ENCODE measurements at regions not wholly inside any gene's neighbourhood (a gene's known extent, or its start where the extent isn't known, plus 50 kb on each side); places are given as distances from the start of the nearest gene placed in this dataset.
"Not testable (repeated sequence)": the region's sequence is repeated elsewhere in the genome, so short reads cannot be mapped to it uniquely, and the experiment has no call there.

- H3K36me3 ChIP-seq (ENCODE audit: low read depth, low read length); DNase-seq; BruUV-seq (replicated peaks); H3K79me2 ChIP-seq (ENCODE audit: low read length); intact Hi-C loops (cut with micrococcal nuclease); H2AFZ ChIP-seq (ENCODE audit: low read length); POLR2A ChIA-PET (ENCODE audit: unreplicated experiment); H3F3A ChIP-seq (ENCODE audit: low read length, unreplicated experiment); H3K9ac ChIP-seq (ENCODE audit: low read length); H3K27ac ChIP-seq (ENCODE audit: low read length); H4K20me1 ChIP-seq (ENCODE audit: low read length); H3K9me3 ChIP-seq (ENCODE audit: low read length); CTCF ChIA-PET; H3K4me1 ChIP-seq (ENCODE audit: insufficient read depth, low read length); ATAC-seq; H3K27me3 ChIP-seq (ENCODE audit: low read length); H3K4me2 ChIP-seq (ENCODE audit: low read length); H3K9me2 ChIP-seq (replicated peaks; ENCODE audit: low read length); H3K4me3 ChIP-seq (ENCODE audit: low read length): not testable (repeated sequence)
Measured at GRCh38 chr1:145191272-145191675, 50.7 kb downstream of the PPIAL4D start.

- DNase-seq; H3K27ac ChIP-seq (ENCODE audit: low read length); H3K79me2 ChIP-seq (ENCODE audit: low read length); H3K27me3 ChIP-seq (ENCODE audit: low read length); intact Hi-C loops (cut with micrococcal nuclease); H3K4me1 ChIP-seq (ENCODE audit: insufficient read depth, low read length); H3K9me2 ChIP-seq (replicated peaks; ENCODE audit: low read length); H3K4me3 ChIP-seq (ENCODE audit: low read length); H3K36me3 ChIP-seq (ENCODE audit: low read depth, low read length); H3K9ac ChIP-seq (ENCODE audit: low read length); CTCF ChIA-PET; H3K9me3 ChIP-seq (ENCODE audit: low read length); H4K20me1 ChIP-seq (ENCODE audit: low read length); POLR2A ChIA-PET (ENCODE audit: unreplicated experiment); ATAC-seq; H2AFZ ChIP-seq (ENCODE audit: low read length); BruUV-seq (replicated peaks); H3F3A ChIP-seq (ENCODE audit: low read length, unreplicated experiment); H3K4me2 ChIP-seq (ENCODE audit: low read length): not testable (repeated sequence)
Measured at GRCh38 chr1:145189543-145190030, 52.4 kb downstream of the PPIAL4D start.

DNA sequence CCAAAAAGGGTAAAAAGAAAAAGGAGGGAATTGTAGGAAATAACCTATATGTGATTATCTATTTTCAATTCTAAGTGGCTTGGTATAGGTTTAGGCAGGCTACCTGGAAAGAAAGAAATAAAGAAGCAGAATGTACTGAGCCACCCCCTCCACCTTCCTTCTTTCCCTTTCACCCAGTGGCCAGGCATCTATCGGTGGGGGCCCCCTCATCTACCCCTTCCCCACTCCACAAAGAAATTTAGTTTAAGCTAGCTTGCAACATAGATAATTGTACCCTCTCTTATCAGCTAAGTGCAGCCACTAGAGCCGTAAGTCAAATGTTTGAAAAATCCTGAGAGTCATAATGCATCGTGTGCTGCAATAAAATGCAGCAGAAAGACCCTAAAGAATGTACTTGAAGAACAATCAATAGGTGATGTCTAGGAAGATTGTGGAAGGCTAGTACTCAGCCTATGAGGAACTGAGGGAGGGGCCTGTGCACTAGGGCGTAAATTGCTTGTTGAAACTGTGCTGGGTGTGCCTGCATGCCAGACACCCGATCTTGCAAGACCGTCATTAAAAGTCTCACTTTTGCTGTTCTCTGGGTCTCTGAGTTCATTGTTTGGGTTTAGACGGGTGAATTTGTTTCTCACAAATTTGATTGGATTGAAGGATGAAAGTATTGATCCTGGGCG lies 53.0 kb downstream of the PPIAL4D start:
- H3K4me3 ChIP-seq (ENCODE audit: low read length); H3K9me3 ChIP-seq (ENCODE audit: low read length); CTCF ChIA-PET; H3K27me3 ChIP-seq (ENCODE audit: low read length); H3K27ac ChIP-seq (ENCODE audit: low read length); H3K9me2 ChIP-seq (replicated peaks; ENCODE audit: low read length); H3K4me2 ChIP-seq (ENCODE audit: low read length); H3K4me1 ChIP-seq (ENCODE audit: insufficient read depth, low read length); H2AFZ ChIP-seq (ENCODE audit: low read length); H3K9ac ChIP-seq (ENCODE audit: low read length); H3K36me3 ChIP-seq (ENCODE audit: low read depth, low read length); BruUV-seq (replicated peaks); ATAC-seq; H4K20me1 ChIP-seq (ENCODE audit: low read length); DNase-seq; H3K79me2 ChIP-seq (ENCODE audit: low read length); POLR2A ChIA-PET (ENCODE audit: unreplicated experiment); intact Hi-C loops (cut with micrococcal nuclease); H3F3A ChIP-seq (ENCODE audit: low read length, unreplicated experiment): not testable (repeated sequence)

DNA sequence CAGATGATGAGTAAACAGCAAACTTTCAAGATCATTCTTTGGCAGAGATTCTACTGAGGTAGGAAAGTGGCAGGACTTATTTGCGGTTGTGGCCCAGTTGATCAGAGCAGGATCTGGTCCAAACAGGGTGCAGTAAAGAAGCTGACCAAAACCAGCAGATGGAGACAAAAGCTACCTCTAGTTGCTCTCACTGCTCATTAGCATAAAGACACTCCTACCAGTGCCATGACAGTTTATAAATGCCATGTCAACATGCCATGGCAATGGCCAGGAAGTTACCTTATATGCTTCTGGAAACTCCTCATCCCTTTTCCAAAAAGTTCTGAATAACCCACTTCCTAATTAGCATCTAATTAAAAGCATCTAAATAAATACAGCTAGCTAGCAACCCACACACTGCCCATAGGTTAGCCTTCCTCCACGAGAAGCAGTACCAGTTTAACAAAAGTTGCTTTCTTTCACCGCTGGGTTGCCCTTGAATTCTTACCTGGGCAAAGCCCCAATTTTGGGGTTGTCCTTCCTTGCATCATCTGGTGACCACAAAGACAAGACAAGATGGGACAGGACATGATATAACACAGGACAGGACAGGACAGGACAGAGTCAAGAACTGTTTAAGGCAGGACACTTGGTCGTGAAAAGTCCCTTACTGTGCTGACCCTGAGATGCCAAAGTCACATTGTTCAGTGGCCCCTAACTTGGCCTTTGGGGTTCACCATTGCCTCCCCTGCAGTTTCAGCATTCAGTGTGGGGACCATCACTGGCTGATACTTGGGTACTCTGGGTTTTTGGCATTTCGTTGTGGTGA lies 59.2 kb downstream of the PPIAL4D start:
- H3K9me3 ChIP-seq (ENCODE audit: low read length); H3K27ac ChIP-seq (ENCODE audit: low read length); CTCF ChIA-PET; DNase-seq; POLR2A ChIA-PET (ENCODE audit: unreplicated experiment); H3K9me2 ChIP-seq (replicated peaks; ENCODE audit: low read length); H3K4me1 ChIP-seq (ENCODE audit: insufficient read depth, low read length); H3K36me3 ChIP-seq (ENCODE audit: low read depth, low read length); H3K4me2 ChIP-seq (ENCODE audit: low read length); intact Hi-C loops (cut with micrococcal nuclease); H3K27me3 ChIP-seq (ENCODE audit: low read length); H3F3A ChIP-seq (ENCODE audit: low read length, unreplicated experiment); H3K9ac ChIP-seq (ENCODE audit: low read length); H2AFZ ChIP-seq (ENCODE audit: low read length); H3K79me2 ChIP-seq (ENCODE audit: low read length); H3K4me3 ChIP-seq (ENCODE audit: low read length); H4K20me1 ChIP-seq (ENCODE audit: low read length); BruUV-seq (replicated peaks): not testable (repeated sequence)
- ATAC-seq: peak; percentile 89

DNA sequence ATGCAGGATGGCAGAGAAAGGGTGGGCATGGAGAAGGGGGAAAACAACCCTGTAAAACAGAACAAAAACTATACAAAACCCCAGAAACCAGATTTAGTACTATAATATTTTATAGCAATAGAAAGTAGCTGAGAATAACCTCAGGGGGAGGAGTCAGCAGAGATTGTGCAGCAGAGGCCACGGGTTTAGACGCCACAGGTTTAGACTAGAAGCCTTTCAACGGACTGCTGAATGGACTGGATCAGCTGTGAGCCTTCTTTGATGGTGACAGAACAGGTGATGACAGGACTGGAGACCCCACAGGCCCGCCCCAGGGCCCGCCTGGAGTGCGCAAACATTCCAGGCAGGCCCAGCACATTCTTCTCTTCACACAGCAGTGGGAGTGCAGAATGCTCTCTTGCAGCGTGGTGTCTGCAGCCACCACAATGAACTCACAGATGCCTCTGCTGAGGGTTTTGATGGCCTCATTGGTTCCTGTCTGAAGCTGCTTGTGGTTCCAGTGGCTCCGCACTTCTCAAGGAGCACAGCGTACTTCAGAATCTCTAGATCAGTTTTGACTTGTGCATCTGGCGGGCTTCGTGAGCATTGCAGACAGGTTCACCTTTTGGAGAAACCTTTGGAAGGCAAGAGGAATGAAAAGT lies 65.6 kb downstream of the PPIAL4D start:
- H3K36me3 ChIP-seq (ENCODE audit: low read depth, low read length); BruUV-seq (replicated peaks); DNase-seq; H2AFZ ChIP-seq (ENCODE audit: low read length); POLR2A ChIA-PET (ENCODE audit: unreplicated experiment); H3K4me2 ChIP-seq (ENCODE audit: low read length); H3K79me2 ChIP-seq (ENCODE audit: low read length); H4K20me1 ChIP-seq (ENCODE audit: low read length); H3K27me3 ChIP-seq (ENCODE audit: low read length); H3K9me2 ChIP-seq (replicated peaks; ENCODE audit: low read length); H3K9ac ChIP-seq (ENCODE audit: low read length); H3K4me1 ChIP-seq (ENCODE audit: insufficient read depth, low read length); intact Hi-C loops (cut with micrococcal nuclease); H3K4me3 ChIP-seq (ENCODE audit: low read length); H3K9me3 ChIP-seq (ENCODE audit: low read length); H3K27ac ChIP-seq (ENCODE audit: low read length); CTCF ChIA-PET; H3F3A ChIP-seq (ENCODE audit: low read length, unreplicated experiment); ATAC-seq: not testable (repeated sequence)

DNA sequence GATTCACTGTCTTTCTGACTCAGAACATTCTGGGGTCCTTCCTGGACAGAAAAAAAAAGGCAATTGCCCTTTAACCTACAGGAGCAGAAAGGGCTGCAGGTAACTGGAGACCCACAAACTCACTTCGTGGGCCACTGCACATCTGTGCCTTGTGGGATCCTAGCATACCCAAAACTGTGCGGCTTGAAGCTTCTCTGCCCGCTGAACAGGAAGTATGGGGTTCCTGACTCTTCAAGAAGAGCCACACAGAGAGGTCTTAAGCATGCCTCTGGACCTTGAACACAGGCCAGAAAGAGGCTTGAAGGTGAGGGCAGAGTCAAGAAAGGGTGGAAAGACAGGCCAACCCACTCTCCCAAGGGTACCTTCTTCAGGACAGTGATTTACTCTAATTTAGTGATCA lies 67.6 kb downstream of the PPIAL4D start:
- DNase-seq; H3K9me2 ChIP-seq (replicated peaks; ENCODE audit: low read length); H3K9ac ChIP-seq (ENCODE audit: low read length); H3K27me3 ChIP-seq (ENCODE audit: low read length); H3K36me3 ChIP-seq (ENCODE audit: low read depth, low read length); CTCF ChIA-PET; H3K4me2 ChIP-seq (ENCODE audit: low read length); H3F3A ChIP-seq (ENCODE audit: low read length, unreplicated experiment); intact Hi-C loops (cut with micrococcal nuclease); H3K4me1 ChIP-seq (ENCODE audit: insufficient read depth, low read length); H3K27ac ChIP-seq (ENCODE audit: low read length); H3K79me2 ChIP-seq (ENCODE audit: low read length); BruUV-seq (replicated peaks); POLR2A ChIA-PET (ENCODE audit: unreplicated experiment); H2AFZ ChIP-seq (ENCODE audit: low read length); H3K9me3 ChIP-seq (ENCODE audit: low read length); H3K4me3 ChIP-seq (ENCODE audit: low read length); ATAC-seq; H4K20me1 ChIP-seq (ENCODE audit: low read length): not testable (repeated sequence)
